ENCODE measurements at regions not wholly inside any gene's neighbourhood (a gene's known extent, or its start where the extent isn't known, plus 50 kb on each side); places are given as distances from the start of the nearest gene placed in this dataset.

- Histone ChIP-seq H3K9ac (ENCODE audit: low read depth in 1 of 2, low read length in 2 of 2) (no peak overlapping the region), H3K27me3 (ENCODE audit: control insufficient read depth in 4 of 4, insufficient read depth in 4 of 4, low read length in 3 of 4) (no peaks in the 10 kb centered on the region), H3K9me3 (ENCODE audit: control insufficient read depth in 4 of 4, low read length in 3 of 4) (no peaks in the 10 kb centered on the region), H3K4me3 (ENCODE audit: low read depth in 1 of 3, low read length in 3 of 3) (no peak overlapping the region), H3K4me1 (ENCODE audit: control insufficient read depth in 4 of 4, insufficient read depth in 4 of 4, low read length in 3 of 4) (no peaks in the 10 kb centered on the region), H3K27ac (ENCODE audit: low read depth in 1 of 2, low read length in 2 of 2) (no peak overlapping the region), H3K36me3 (ENCODE audit: control insufficient read depth in 4 of 4, insufficient read depth in 3 of 4, low read depth in 1 of 4, low read length in 3 of 4) (no peaks in the 10 kb centered on the region)
- 91% methylated on average over 1 of the region's 1 CpG for WGBS
- DNase-seq (ENCODE audit: low spot score) = no peak
- no peak for TF ChIP-seq TAF1 (conservative IDR thresholded peaks at IDR 0.05)
- no peak for TF ChIP-seq GABPA (IDR thresholded peaks at IDR 0.05 in 1 of 2, conservative IDR thresholded peaks at IDR 0.05 in 1 of 2)
- TF ChIP-seq EGR1 (IDR thresholded peaks at IDR 0.05; ENCODE audit: low read depth in 2 of 2) = no peak
- no peak for TF ChIP-seq ZBTB33 (IDR thresholded peaks at IDR 0.05)
- TF ChIP-seq CTCF (IDR thresholded peaks at IDR 0.05; ENCODE audit: low read depth, low read length, missing input control) = no peak
- TF ChIP-seq FOXA2 (IDR thresholded peaks at IDR 0.05) = no peak
- no peak for TF ChIP-seq NR2F2 (IDR thresholded peaks at IDR 0.05)
- TF ChIP-seq YY1 (IDR thresholded peaks at IDR 0.05) = no peak
- TF ChIP-seq JUND (IDR thresholded peaks at IDR 0.05) = no peak
- TF ChIP-seq RXRA (IDR thresholded peaks at IDR 0.05) = no peak
- TF ChIP-seq RAD21 (IDR thresholded peaks at IDR 0.05) = no peak
- no peak for TF ChIP-seq HNF4G (IDR thresholded peaks at IDR 0.05)
- no peak for TF ChIP-seq ATF3 (IDR thresholded peaks at IDR 0.05)
- no peak for TF ChIP-seq REST (IDR thresholded peaks at IDR 0.05)
- no peak for TF ChIP-seq HNF4A (conservative IDR thresholded peaks at IDR 0.05)
- TF ChIP-seq, protein P1, sequence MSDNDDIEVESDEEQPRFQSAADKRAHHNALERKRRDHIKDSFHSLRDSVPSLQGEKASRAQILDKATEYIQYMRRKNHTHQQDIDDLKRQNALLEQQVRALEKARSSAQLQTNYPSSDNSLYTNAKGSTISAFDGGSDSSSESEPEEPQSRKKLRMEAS (IDR thresholded peaks at IDR 0.05) = no peak
- TF ChIP-seq SP1 (IDR thresholded peaks at IDR 0.05) = no peak
Measured at GRCh38 chr3:28080716-28081115, 160.7 kb upstream of the CMC1 start.

GRCh38 chr3:28081533-28081947, 159.9 kb upstream of the CMC1 start:
- Histone ChIP-seq H3K27me3 (ENCODE audit: control insufficient read depth in 4 of 4, insufficient read depth in 4 of 4, low read length in 3 of 4) (no peaks in the 10 kb centered on the region), H3K36me3 (ENCODE audit: control insufficient read depth in 4 of 4, insufficient read depth in 3 of 4, low read depth in 1 of 4, low read length in 3 of 4) (no peaks in the 10 kb centered on the region), H3K9ac (ENCODE audit: low read depth in 1 of 2, low read length in 2 of 2) (no peak overlapping the region), H3K4me3 (ENCODE audit: low read depth in 1 of 3, low read length in 3 of 3) (no peak overlapping the region), H3K4me1 (ENCODE audit: control insufficient read depth in 4 of 4, insufficient read depth in 4 of 4, low read length in 3 of 4) (no peaks in the 10 kb centered on the region), H3K27ac (ENCODE audit: low read depth in 1 of 2, low read length in 2 of 2) (no peak overlapping the region), H3K9me3 (ENCODE audit: control insufficient read depth in 4 of 4, low read length in 3 of 4) (no peaks in the 10 kb centered on the region)
- 84% methylated on average over 2 of the region's 2 CpGs for WGBS
- DNase-seq (ENCODE audit: low spot score) = no peak
- TF ChIP-seq RAD21 (IDR thresholded peaks at IDR 0.05) (no peak), NR2F2 (IDR thresholded peaks at IDR 0.05) (no peak), FOXA2 (IDR thresholded peaks at IDR 0.05) (no peak), RXRA (IDR thresholded peaks at IDR 0.05) (no peak), JUND (IDR thresholded peaks at IDR 0.05) (no peak), TAF1 (conservative IDR thresholded peaks at IDR 0.05) (no peak), FOXA1 (IDR thresholded peaks at IDR 0.05) (no peak), REST (IDR thresholded peaks at IDR 0.05) (no peak), SP1 (IDR thresholded peaks at IDR 0.05) (no peak), EGR1 (IDR thresholded peaks at IDR 0.05; ENCODE audit: low read depth in 2 of 2) (no peak), ZBTB33 (IDR thresholded peaks at IDR 0.05) (no peak), HNF4G (IDR thresholded peaks at IDR 0.05) (no peak)
- TF ChIP-seq, protein P1 (IDR thresholded peaks at IDR 0.05) = no peak
